GM18858 (cell line): ENCODE measurements at regions not wholly inside any gene's neighbourhood (a gene's known extent, or its start where the extent isn't known, plus 50 kb on each side); places are given as distances from the start of the nearest gene placed in this dataset.

Experiments
- ATAC-seq: cut with Tn5 transposase; IDR thresholded peaks from one replicate; pipeline ENCODE4 v1.9.1; 2021; ENCODE audit not compliant: unreplicated experiment

DNA sequence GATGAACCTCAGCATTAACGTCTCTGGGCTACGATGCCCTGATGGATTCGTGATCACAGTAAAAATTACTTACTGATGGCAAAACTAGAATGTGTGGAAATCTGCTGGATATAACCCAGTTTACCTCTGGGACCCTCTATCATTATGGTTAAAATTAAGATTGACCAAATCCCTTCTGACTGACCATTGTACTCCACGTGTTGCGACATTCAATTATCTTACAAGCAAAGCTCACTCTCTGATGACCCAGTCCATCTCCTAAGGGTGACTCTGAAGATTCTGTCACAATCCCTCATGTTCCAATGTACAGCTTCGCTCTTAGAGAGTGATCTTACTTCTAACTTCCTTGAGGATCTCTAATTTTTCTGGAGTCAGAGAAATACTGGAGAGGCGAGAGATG lies 288.5 kb upstream of the RUNX1 start:
- ATAC-seq, result no peak

DNA sequence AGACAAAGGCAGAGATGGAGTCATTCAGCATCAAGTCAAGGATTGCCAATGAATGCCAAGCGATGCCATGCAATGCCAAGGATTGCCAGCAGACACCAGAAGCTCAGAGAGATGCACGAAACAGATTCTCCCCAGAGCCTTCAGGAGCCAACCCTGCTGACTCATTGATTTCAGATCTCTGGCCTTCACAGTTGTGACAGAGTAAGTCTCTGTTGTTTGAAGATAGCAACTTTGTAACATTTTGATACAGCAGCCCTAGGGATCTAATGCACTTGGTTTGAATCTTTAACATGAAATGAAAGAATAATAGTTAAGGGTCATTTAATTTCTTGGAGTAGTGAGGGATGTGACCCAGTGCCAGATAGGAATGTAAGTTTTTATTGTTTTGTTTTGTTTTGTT lies 287.4 kb upstream of the RUNX1 start:
- no peak for ATAC-seq

DNA sequence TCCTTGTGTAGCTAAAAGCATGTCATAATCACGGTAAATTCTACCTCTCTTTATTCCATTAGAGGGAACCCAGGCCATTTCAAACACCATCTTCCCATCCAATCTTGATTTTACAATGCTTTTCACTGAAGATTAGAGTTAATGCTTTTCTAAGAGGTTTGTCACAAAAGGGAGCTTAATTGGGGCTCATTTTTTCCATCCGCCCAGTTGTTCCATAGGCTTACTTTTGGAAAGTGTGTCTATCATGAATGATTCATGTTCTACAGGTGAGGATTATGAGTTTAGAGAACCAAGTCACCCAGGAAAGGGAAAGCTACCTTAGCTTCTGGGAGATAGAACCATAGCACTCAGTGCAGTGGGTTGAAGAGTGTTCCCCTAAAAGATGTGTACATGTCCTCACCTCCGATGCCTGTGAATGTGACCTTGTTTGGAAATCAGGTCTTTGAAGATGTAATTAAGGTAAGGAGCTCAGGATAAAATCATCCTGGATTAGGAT lies 286.9 kb upstream of the RUNX1 start:
- ATAC-seq, result no peak

DNA sequence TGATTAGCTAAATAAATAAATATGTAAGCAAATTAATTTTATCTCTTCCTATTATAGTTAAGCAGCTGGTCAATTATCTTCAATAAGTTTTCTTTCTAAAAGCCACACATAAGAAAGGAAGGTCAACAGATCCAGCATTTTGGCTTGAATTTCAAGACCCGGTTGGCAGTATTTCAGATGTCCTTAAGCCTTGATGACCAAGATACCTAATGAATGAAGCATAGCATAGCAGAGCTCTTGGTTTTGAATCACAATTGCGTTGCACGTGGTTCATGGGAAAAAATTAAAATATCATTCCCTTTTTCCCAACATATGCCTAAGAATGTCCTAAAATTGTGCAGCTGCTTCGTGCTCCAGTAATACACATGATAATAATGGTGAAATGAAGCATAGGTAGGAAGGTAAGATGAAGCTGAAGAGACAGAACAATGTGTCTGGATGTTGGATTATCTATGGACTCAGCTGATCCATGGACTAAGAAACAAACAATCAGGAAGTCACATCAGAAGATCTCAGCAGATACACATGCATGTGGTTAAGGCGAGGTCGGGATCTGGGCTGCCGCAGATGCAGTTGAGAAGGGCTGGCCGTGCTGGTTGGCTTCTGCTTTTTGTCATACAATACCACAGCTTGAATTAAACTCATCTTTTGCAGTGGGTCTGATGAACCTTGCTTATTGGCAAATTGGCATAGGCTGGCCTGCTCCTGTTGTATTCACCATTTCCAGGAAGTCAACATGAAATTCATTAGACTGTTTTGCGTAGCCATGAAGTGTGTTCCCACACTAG lies 284.9 kb upstream of the RUNX1 start:
- ATAC-seq, result no peak

DNA sequence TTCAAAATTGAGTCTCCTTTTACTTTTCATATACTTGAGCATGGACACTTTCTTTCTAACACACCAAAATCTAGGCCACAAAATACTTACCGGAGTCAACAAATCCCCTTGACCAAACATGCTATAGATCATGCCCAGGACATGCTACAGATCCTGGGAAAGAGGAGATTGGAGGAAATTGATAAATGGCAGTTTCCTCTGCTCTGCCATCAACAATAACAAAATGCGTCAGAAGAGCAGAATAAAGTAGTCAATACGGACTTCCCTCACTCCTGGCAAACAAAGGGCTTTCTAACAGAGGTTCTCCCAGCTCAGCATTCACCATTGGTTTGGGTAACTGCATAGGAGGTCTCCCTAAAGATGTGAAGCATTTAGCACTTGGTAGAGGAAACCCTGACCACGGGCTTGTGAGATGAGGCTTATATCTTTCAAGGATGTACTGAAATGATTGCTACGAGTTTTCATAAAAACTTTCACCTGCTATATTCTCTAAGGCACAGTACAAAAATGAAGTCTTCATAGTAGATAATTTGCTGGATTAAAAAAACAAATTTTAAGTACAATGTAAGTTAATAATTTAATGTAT lies 283.8 kb upstream of the RUNX1 start:
- ATAC-seq, result no peak

DNA sequence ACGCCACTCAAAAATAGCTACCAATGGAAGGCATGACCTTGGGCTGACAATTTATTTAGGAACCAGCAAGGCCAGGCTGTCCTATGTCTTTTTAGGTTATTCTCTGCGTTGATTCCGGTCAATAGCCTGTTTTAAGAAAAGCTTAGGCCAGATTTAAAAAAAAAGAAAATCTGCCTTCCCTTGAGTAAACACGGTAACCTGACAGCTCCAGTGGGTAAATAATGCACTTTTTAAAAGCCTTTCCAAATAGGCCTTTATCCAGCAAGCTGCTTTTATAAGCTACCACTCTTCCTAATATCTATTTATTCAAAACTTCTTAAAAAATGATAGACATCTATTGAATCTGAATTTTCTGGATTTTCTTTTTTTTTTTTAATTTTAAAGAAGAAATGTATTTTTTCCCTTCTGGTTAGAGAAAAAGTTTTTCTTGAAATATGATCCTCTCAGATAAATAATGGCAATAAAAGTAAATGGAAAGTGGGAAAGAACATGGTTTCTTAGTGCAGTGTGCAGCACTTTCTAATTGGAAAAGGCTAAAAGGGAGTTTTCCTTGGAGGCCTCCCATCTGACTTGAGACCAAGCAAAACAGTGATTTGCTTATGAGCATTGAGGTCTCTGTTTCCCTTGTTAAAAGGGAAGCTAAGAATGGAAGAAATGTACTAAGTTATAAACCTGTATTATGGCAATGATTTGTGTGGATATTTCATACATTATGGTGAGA lies 281.0 kb upstream of the RUNX1 start:
- ATAC-seq, result no peak

DNA sequence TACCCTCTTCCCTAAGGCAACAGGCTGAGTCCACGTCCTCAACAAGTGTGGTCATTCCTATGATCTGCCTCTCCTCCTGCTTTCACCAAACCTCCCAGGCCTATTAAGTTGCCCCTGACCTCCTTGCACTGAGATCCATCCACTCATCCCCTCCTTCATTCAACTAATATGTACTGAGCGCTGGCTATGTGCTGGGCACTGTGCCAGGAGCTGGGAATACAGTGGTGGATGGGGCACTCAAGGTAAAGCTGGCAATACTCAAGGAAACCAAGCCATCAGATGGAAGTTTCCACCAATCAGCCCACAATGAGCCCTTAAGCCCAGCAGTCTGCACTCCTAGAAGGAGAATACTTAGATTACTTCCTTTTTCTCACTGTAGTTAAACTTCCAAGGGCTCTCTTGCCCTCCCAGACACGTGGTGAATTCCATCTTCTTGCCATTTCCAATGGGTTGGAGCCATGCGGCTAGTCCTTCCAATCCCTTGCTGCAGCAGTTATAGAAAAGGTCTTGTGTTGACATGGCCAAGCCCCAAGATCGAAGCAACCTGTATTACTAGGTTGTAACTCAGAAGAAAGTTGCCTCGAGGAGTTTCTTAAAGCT lies 279.9 kb upstream of the RUNX1 start:
- no peak for ATAC-seq

DNA sequence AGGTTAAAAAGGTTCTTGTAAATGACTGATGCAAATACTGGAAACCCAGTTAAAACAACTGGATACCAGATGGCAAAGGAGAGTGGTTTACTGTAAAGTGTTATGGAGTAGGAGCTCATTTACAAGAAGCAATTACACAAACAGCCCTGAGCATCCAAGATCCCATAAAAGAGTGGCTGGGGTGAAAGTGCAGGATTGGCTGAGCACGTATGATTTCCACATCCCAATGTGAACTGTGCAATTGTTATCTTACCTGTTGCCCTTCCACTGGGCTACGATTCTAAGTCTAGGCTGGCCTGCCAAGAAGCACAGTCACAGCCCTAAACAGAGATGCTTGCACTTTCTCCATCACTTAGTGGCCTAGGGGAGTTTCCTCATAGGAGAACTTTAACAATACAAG lies 277.6 kb upstream of the RUNX1 start:
- no peak for ATAC-seq

DNA sequence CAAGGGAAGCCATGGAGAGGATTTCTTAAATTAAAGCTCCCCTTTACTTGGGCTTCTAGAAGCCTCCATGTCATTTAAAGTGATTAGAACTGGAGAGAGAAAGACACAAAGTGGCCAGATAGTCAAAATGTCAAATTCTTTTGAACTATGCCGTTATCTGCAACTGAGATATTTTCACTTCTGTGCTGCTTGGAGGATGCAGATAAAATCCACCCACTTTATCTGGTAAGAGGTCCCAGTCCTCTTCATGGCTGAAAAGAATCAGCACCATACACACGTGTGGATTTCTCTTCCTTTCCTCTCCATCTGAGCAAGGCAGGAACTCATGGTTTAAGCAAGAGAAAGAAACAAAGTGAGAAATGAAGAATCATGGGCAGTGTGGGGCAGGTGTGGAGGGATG lies 276.9 kb upstream of the RUNX1 start:
- ATAC-seq, result no peak

DNA sequence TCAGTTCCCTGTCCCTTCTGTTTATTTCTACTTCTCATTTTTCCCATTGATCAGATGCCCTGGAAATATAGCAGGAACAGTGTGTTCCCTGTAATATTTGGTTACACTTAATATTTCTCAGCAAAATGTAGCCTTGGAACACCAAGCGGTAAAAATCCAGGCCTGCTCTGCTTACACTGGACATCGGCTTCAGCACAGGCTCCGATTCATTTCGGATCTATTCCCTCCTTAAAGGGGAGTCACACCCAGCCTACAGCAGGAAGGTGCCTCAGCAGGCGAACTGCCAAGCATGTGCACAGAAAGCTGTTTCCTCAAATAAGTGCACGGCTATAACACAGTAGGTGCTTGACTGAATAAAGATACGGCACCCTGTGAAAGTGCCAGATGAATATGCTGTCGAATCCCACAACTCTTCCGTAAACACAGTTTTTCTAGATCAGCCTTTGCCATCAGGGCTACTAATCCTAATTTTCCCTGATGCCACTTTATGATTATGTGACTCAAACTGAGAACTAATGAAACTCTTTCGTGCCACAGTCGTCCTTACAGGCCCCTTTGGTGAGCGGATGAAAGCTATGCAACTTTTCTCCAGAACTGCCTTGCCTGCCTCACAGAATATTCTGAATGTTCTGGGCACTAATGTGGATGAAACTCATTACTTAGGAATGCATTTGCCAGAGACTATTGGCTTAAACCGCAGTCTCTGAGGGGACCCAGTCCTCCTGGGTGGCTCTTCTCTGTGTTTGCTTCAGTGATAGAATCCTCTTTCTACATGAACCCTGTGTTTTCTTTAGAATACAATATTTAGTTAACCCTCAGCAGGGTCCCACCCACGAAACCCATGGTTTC lies 275.5 kb upstream of the RUNX1 start:
- no peak for ATAC-seq

DNA sequence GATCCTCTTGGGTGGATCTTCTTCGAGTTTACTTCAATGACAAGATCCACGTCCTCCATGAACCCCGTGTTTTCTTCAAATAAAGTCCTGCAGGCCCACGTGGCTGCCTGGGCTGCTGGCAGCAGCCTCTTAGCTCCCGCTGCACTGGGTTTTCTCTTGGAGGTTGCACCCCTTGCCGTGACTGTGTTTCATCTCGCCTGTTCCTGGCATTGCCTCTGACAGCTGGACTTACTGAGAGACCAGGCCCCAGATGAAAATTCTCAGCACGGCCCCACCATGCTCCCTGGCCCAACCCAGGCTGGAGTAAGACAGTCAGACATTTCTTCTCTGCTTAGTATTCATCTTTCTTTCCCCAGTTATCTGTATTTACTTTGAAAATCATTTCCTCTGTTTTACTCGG lies 274.8 kb upstream of the RUNX1 start:
- ATAC-seq, result no peak

DNA sequence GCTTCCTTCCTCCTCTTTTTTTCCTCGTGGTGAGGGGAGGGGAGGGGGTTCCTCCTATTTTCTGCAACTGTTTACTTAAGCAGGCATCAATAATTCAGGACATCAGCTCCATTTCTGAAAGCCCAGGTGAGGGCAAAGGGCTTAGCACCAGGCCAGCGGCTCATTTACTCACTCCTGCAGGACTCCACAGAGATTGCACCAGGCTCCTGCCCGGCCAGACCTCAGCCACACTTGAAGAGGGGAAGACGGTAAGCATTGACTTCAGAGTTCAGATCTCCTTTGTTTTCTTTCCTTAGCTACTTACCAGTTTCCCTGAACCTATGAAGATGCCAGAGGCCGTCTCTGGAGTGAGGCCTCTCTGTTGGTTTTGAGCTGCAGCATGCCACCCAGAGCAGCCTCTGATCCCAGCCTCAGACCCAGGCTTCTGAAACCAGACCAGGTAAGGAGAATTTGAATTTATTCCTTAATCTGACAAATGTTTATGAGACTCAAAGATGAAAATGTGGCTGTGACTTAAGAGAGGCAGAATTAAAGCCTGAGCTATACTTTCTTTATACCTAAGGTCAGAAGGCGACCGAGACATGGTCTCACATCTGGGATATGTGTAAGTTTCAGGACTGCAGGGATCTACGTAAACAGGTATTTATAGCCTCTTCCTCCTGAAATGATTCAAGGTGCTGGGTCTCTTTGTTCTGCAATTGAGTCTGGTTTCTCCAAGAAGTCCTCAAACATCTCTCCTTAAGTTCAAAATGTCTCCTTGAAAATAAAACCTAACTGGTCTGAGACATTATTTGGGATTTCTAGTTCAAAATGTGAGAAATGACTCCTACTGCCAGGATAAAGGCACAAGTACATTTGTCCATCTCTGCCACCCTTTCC lies 272.5 kb upstream of the RUNX1 start:
- no peak for ATAC-seq

DNA sequence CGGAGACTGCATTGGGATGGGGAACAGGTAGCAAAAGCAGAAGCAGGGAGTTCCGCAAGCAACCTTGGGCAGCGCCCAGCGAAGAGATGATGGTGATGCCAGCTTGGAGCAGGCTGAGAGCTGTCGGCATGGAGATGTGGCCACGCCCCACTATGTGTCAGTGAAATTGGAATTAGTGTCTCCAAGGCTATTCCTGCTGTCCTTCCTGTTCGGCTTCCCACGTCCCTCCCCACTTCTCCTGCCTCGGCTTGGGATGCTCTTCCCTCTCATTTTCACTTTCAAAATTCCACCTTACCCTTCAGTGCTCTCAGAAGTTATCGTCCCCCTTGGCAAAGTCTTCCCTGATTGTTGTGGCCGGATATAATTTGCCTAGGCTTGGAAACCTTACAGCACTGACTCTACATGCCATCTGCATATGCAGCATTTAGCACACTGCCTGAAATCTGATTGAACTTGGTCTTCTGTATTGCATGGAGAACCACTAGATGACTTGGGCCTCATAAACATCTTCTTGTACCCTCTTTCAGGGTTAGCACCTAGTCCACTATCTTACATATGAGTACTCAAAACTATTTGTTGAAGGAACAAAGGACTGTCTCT lies 270.7 kb upstream of the RUNX1 start:
- ATAC-seq, result no peak

DNA sequence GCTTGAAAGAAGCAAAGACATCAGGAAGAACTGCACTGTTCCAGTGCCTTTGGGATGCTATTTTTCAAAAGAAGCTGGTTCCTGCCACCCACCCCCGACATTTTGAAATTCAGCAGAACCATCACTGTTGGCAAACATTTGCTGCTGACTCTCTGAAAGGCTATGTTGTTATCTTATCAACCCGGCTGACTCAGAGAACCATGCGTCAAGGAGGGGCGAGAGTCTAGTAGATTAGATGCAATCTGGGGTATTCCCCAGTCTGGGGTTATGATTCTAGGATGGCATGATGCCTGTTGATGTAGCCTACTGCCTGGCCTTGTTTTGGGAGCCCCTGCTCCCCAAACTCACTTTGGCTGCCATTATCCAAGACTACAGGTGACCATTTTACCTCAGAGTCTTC lies 267.8 kb upstream of the RUNX1 start:
- ATAC-seq, result no peak

DNA sequence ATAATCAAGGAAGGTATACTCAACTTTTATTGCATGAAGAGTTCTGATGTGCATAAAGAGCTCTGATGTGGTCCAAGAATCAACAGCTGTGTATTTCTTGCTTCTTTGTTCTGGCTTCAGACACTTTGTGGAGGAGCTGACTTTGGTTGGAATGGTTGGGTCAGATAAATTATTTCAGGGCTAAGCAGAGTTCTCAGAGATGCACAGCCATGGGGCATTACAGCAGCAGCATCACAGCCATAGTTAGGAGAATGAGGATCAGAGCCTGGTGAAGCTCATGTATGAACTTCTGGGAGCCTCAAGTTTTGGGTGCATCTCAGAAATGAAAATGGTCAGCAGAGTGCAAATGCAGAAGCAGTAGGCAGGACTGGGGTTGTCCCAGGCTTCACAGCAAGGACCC lies 267.4 kb upstream of the RUNX1 start:
- ATAC-seq, result no peak

DNA sequence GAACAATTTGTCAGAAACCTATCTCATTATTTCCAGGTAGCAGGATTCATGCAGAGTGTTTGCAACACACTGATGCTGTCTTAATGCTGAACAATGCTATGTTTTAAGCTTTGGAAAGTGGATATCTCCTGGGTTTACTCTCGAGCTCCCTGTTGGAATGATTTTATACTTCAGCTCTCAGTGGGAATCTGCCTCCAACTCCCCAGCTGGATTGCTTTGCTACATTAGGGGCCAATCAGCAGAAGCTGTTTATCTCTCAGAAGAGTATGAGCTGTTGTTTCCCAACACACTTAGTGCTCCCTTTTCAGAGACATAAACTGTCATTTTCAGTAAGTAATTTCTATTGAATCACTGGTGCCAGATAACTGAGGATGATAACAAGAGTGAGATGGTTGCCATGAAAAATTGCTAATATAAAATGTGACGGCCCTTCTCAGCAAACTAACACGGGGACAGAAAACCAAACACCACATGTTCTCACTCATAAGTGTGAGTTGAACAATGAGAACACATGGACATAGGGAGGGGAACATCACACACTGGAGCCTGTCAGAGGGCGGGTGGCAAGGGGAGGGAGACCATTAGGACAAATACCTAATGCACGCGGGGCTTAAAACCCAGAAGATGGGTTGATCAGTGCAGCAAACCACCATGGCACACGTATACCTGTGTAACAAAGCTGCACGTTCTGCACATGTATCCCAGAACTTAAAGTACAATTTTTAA lies 265.9 kb upstream of the RUNX1 start:
- ATAC-seq, result no peak

DNA sequence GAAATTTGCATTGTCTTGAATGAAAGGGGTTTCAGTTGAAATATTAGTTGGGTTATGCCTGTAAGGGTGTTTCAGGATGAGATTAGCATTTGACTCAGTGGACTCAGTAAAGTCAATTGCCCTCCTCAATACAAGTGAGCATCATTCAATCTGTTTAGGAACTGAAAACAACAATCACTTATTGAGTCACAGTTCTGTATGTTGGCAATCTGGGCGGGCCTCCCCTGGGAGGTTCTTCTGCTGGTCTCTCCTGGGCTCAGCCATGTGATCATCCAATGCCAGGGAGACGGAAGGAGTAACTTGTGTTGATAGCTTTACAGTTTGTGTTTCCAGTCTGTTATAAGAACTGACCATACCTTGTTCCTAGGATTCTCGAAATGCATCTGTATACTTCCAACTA lies 262.9 kb upstream of the RUNX1 start:
- ATAC-seq, result no peak

DNA sequence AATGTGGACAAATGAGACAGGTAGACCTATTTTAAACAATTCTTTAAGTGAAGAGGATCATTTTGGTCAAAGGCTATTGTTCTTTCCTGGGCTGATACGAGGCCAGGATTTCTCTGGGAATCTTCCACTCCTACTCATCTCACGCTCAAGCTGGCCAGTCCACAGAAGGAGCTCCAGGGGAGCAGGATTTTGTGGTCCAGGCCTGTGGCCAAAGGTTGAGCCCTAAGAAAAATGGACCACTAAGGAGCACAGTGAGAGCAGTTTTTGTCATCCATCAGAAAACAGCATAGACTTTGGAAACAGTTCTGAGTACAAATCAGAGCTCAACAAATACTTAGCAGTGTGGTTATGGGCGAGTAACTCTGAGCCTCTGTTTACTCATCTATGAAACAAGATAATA lies 260.2 kb upstream of the RUNX1 start:
- ATAC-seq, result no peak

DNA sequence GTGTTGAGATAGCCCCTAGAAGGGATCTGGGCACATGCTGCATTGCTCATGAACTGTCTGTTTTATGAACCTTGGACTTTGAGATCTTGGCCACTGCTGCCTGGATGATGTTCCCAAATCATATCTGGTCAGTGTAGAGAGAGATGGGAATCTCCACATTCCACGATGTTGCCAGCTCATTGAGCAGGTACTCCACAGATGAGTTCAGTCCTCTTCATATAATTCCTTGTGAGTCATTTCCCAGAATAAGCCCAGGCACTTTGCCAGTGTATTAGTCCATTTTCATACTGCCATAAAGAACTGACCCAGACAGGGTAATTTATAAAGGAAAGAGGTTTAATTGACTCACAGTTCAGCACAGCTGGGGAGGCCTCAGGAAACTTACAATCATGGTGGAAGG lies 254.0 kb upstream of the RUNX1 start:
- no peak for ATAC-seq
